IMR-90 (cell line): ENCODE measurements at regions not wholly inside any gene's neighbourhood (a gene's known extent, or its start where the extent isn't known, plus 50 kb on each side); places are given as distances from the start of the nearest gene placed in this dataset.

Experiments
- ATAC-seq: fragments of 200-7000 bp; cut with Tn5 transposase; 2 replicates; pipeline ENCODE4 v1.9.1; 2020; ENCODE audit warnings: low read depth, mild to moderate bottlenecking, moderate library complexity
- BruUV-seq: library from RNA; stranded (reverse); fragments of 400-500 nt; replicated peaks from 2 replicates; lab custom pipeline; 2021; lab: Mats Ljungman, UMichigan
- CTCF ChIA-PET: fragments of 300-600 bp; formaldehyde crosslinking; extraction: SDS; loops from one replicate; lab custom pipeline; 2021; ENCODE audit warnings: antibody characterized with exemption; lab: Yijun Ruan, JAX
- POLR2A ChIA-PET: fragments of 300-600 bp; sonication (Branson Sonifier 250); formaldehyde crosslinking; loops from one replicate; lab custom pipeline; 2022; ENCODE audit warnings: antibody characterized with exemption; ENCODE audit not compliant: unreplicated experiment; lab: Charles Lee
- DNase-seq: peaks from one replicate; pipeline ENCODE4 v3.0.0; 2013
- H2AFZ ChIP-seq: replicated peaks from 2 replicates; pipeline ENCODE3; 2013; ENCODE audit warnings: low read length, mild to moderate bottlenecking; ENCODE audit not compliant: poor library complexity
- H2AK5ac ChIP-seq: 2 replicates; pipeline ENCODE4 v1.6.1; 2013; ENCODE audit warnings: low read depth, low read length, inconsistent platforms
- H2AK9ac ChIP-seq: replicated peaks from 2 replicates; pipeline ENCODE3; 2013; ENCODE audit warnings: mild to moderate bottlenecking, low read depth, low read length, moderate library complexity; ENCODE audit not compliant: poor library complexity
- H2BK120ac ChIP-seq: 2 replicates; pipeline ENCODE4 v1.6.1; 2013; ENCODE audit warnings: low read depth, low read length, inconsistent platforms
- H2BK15ac ChIP-seq: 3 replicates; pipeline ENCODE4 v1.6.1; 2013; ENCODE audit warnings: low read depth, low read length, inconsistent platforms
- H2BK20ac ChIP-seq: 2 replicates; pipeline ENCODE4 v1.6.1; 2013; ENCODE audit warnings: low read depth, mild to moderate bottlenecking, inconsistent platforms, low read length, moderate library complexity
- H2BK5ac ChIP-seq: 2 replicates; pipeline ENCODE4 v1.6.1; 2013; ENCODE audit warnings: mild to moderate bottlenecking, low read depth, low read length, inconsistent platforms; ENCODE audit not compliant: poor library complexity, severe bottlenecking
- H3K14ac ChIP-seq: replicated peaks from 2 replicates; pipeline ENCODE4 v1.6.1; 2013; ENCODE audit warnings: low read depth, low read length, inconsistent platforms
- H3K18ac ChIP-seq: 2 replicates; pipeline ENCODE4 v1.6.1; 2013; ENCODE audit warnings: low read depth, low read length, control low read depth
- H3K23ac ChIP-seq: 2 replicates; pipeline ENCODE4 v1.6.1; 2013; ENCODE audit warnings: low read depth, low read length, inconsistent platforms
- H3K27ac ChIP-seq: 2 replicates; pipeline ENCODE4 v1.5.1; 2013; ENCODE audit warnings: mild to moderate bottlenecking, control low read depth, low read length; ENCODE audit not compliant: insufficient read depth
- H3K27me3 ChIP-seq: 2 replicates; pipeline ENCODE4 v1.6.1; 2013; ENCODE audit warnings: low read length; ENCODE audit not compliant: control insufficient read depth, insufficient read depth
- H3K36me3 ChIP-seq: 2 replicates; pipeline ENCODE4 v1.6.1; 2013; ENCODE audit warnings: low read length, mixed read lengths; ENCODE audit not compliant: control insufficient read depth, insufficient read depth
- H3K4ac ChIP-seq: 2 replicates; pipeline ENCODE4 v1.6.1; 2013; ENCODE audit warnings: low read depth, low read length, inconsistent platforms
- H3K4me1 ChIP-seq: 2 replicates; pipeline ENCODE4 v1.6.1; 2013; ENCODE audit warnings: low read length, mixed read lengths; ENCODE audit not compliant: control insufficient read depth, insufficient read depth
- H3K4me2 ChIP-seq: 2 replicates; pipeline ENCODE4 v1.6.1; 2013; ENCODE audit warnings: low read depth, mild to moderate bottlenecking, control low read depth, low read length, moderate library complexity
- H3K4me3 ChIP-seq: 2 replicates; pipeline ENCODE4 v1.5.1; 2013; ENCODE audit warnings: low read depth, mild to moderate bottlenecking, control low read depth, low read length, moderate library complexity; ENCODE audit not compliant: insufficient read depth
- H3K56ac ChIP-seq: 2 replicates; pipeline ENCODE4 v1.6.1; 2013; ENCODE audit warnings: low read length, inconsistent platforms; ENCODE audit not compliant: insufficient read depth; ENCODE audit errors: extremely low read depth
- H3K79me1 ChIP-seq, 2 experiments: 2 replicates each; pipeline ENCODE4 v1.6.1; 2013; ENCODE audit warnings: low read length in 2 of 2, inconsistent platforms in 1 of 2, low read depth in 1 of 2
- H3K9ac ChIP-seq: 2 replicates; pipeline ENCODE4 v1.6.1; 2013; ENCODE audit warnings: low read depth, low read length, control low read depth
- H3K9me1 ChIP-seq: 2 replicates; pipeline ENCODE4 v1.6.1; 2013; ENCODE audit warnings: low read length, inconsistent platforms; ENCODE audit not compliant: insufficient read depth
- H3K9me3 ChIP-seq: 2 replicates; pipeline ENCODE4 v1.6.1; 2013; ENCODE audit warnings: low read length; ENCODE audit not compliant: control insufficient read depth, insufficient read depth
- H4K20me1 ChIP-seq: 2 replicates; pipeline ENCODE4 v1.6.1; 2013; ENCODE audit warnings: low read length, inconsistent platforms; ENCODE audit not compliant: insufficient read depth
- H4K5ac ChIP-seq: 2 replicates; pipeline ENCODE4 v1.6.1; 2013; ENCODE audit warnings: mild to moderate bottlenecking, low read depth, low read length, control low read depth
- H4K8ac ChIP-seq, 2 experiments: 2 replicates each; pipeline ENCODE4 v1.6.1; 2013; ENCODE audit warnings: low read depth in 2 of 2, low read length in 2 of 2, control low read depth in 1 of 2, inconsistent platforms in 1 of 2
- H4K91ac ChIP-seq: 2 replicates; pipeline ENCODE4 v1.6.1; 2013; ENCODE audit warnings: low read depth, low read length, inconsistent platforms; ENCODE audit not compliant: insufficient read depth
- BHLHE40 ChIP-seq: fragments of 150-350 bp; IDR thresholded peaks from 2 replicates; pipeline ENCODE4 v1.6.1; 2016; ENCODE audit warnings: mild to moderate bottlenecking, low read depth, low read length
- CEBPB ChIP-seq: IDR thresholded peaks from 2 replicates; pipeline ENCODE4 v1.6.1; 2012; ENCODE audit warnings: low read depth, low read length, improper control_type of control experiment
- FOS ChIP-seq: fragments of 150-350 bp; IDR thresholded peaks from 2 replicates; pipeline ENCODE4 v1.6.1; 2016; ENCODE audit warnings: low read depth, low read length
- MXI1 ChIP-seq: IDR thresholded peaks from 2 replicates; pipeline ENCODE4 v1.6.1; 2012; ENCODE audit warnings: low read depth, mild to moderate bottlenecking, low read length, moderate library complexity, borderline replicate concordance
- RAD21 ChIP-seq: IDR thresholded peaks from 2 replicates; pipeline ENCODE4 v1.6.1; 2012; ENCODE audit warnings: low read length, improper control_type of control experiment
- RCOR1 ChIP-seq: IDR thresholded peaks from 2 replicates; pipeline ENCODE4 v1.6.1; 2012; ENCODE audit warnings: mild to moderate bottlenecking, low read length, improper control_type of control experiment; ENCODE audit not compliant: insufficient replicate concordance
- RFX5 ChIP-seq: IDR thresholded peaks from 2 replicates; pipeline ENCODE4 v1.8.0; 2012; ENCODE audit warnings: low read depth, mild to moderate bottlenecking, low read length, moderate library complexity
- SMC3 ChIP-seq: fragments of 150-350 bp; IDR thresholded peaks from 2 replicates; pipeline ENCODE4 v1.6.1; 2016; ENCODE audit warnings: low read depth, mild to moderate bottlenecking, antibody characterized with exemption, low read length, moderate library complexity
- WGBS, 2 experiments: methylation state at CpG; one replicate each; pipeline versions ENCODE4 v1.1.5 to v1.1.7; 2013; ENCODE audit warnings: missing lambda C conversion rate in 2 of 2; ENCODE audit not compliant: insufficient read length in 1 of 2; ENCODE audit errors: extremely low coverage in 2 of 2; 5-methylcytosine and 5-hydroxymethylcytosine counted together
- dilution Hi-C: fragments of 300-500 bp; cut with HindIII; formaldehyde crosslinking; loops from one replicate; pipeline ENCODE4 v1.14.3; 2018; ENCODE audit warnings: low sequenced_read_pairs; ENCODE audit not compliant: unreplicated experiment
- in situ Hi-C: fragments of 300-500 bp; cut with MboI; formaldehyde crosslinking; loops from 3 replicates; pipeline ENCODE4 v1.14.3; 2019; ENCODE audit warnings: low sequenced_read_pairs, inconsistent platforms, mixed read lengths
- intact Hi-C: fragments of 100-400 bp; cut with micrococcal nuclease; formaldehyde crosslinking; loops from 2 replicates; pipeline ENCODE4 v1.10.0; 2022
- TF ChIP-seq, protein P1 (sequence below): fragments of 150-350 bp; IDR thresholded peaks from 2 replicates; pipeline ENCODE4 v1.6.1; 2016; ENCODE audit warnings: low read depth, mild to moderate bottlenecking, low read length, moderate library complexity, borderline replicate concordance
- TF ChIP-seq, protein P2 (sequence below): conservative IDR thresholded peaks from 2 replicates; pipeline ENCODE4 v1.5.1; 2012; ENCODE audit warnings: mild to moderate bottlenecking, low read depth, low read length, improper control_type of control experiment

DNA sequence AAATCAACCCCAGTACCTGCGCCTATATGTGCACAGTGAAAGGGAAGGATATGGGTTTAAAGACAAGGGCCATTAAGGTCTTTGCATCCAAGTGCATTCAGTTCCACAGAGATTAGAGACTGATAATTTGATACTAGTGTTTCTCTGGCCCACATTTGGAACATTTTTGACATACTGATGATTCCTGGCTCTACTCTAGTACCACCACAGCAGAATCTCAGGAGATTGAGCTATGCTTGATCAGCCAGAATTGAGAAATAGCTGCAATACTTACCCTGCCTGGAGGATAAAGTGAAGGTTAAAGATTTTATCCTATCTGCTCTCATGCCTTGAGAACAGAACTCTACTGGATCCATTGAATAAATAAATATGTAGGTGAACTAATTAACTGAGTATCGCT is 1267.8 kb downstream of the SUCLG1 start:
- no peak overlapping the region for H3K4me2 ChIP-seq
- H3K9me3 ChIP-seq: no peaks in the 10 kb centered on the region
- no peak overlapping the region for H2AK9ac ChIP-seq
- intact Hi-C loops: no loop called here
- no peak overlapping the region for H3K4me3 ChIP-seq
- no peak overlapping the region for H3K18ac ChIP-seq
- no peak overlapping the region for H4K8ac ChIP-seq
- H3K4me1 ChIP-seq: no peaks in the 10 kb centered on the region
- no peak overlapping the region for H3K23ac ChIP-seq
- in situ Hi-C loops: no loop called here
- H2AFZ ChIP-seq: no peak overlapping the region
- H3K79me1 ChIP-seq: no peaks in the 10 kb centered on the region
- TF ChIP-seq CEBPB (no peak), MXI1 (no peak), RCOR1 (no peak), FOS (no peak), SMC3 (no peak), RFX5 (no peak), BHLHE40 (no peak), RAD21 (no peak)
- TF ChIP-seq, protein P1, sequence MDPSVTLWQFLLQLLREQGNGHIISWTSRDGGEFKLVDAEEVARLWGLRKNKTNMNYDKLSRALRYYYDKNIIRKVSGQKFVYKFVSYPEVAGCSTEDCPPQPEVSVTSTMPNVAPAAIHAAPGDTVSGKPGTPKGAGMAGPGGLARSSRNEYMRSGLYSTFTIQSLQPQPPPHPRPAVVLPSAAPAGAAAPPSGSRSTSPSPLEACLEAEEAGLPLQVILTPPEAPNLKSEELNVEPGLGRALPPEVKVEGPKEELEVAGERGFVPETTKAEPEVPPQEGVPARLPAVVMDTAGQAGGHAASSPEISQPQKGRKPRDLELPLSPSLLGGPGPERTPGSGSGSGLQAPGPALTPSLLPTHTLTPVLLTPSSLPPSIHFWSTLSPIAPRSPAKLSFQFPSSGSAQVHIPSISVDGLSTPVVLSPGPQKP: no peak
- TF ChIP-seq, protein P2, sequence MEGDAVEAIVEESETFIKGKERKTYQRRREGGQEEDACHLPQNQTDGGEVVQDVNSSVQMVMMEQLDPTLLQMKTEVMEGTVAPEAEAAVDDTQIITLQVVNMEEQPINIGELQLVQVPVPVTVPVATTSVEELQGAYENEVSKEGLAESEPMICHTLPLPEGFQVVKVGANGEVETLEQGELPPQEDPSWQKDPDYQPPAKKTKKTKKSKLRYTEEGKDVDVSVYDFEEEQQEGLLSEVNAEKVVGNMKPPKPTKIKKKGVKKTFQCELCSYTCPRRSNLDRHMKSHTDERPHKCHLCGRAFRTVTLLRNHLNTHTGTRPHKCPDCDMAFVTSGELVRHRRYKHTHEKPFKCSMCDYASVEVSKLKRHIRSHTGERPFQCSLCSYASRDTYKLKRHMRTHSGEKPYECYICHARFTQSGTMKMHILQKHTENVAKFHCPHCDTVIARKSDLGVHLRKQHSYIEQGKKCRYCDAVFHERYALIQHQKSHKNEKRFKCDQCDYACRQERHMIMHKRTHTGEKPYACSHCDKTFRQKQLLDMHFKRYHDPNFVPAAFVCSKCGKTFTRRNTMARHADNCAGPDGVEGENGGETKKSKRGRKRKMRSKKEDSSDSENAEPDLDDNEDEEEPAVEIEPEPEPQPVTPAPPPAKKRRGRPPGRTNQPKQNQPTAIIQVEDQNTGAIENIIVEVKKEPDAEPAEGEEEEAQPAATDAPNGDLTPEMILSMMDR: no peak
- H3K27ac ChIP-seq: no peak overlapping the region
- H4K5ac ChIP-seq: no peak overlapping the region
- no TSS peak for BruUV-seq
- dilution Hi-C loops: no loop called here
- H2BK120ac ChIP-seq: no peak overlapping the region
- H4K20me1 ChIP-seq: no peaks in the 10 kb centered on the region
- no peak overlapping the region for H3K4ac ChIP-seq
- no peak overlapping the region for H2BK5ac ChIP-seq
- no peak overlapping the region for H3K56ac ChIP-seq
- ATAC-seq: no peak
- no peak overlapping the region for H2BK15ac ChIP-seq
- ChIA-PET POLR2A (no interaction called here), CTCF (no interaction called here)
- WGBS, 2 experiments: no CpG with 5 or more reads among the region's 2 CpGs
- H3K14ac ChIP-seq: no peak overlapping the region
- no peak overlapping the region for H2AK5ac ChIP-seq
- no peak overlapping the region for H4K91ac ChIP-seq
- no peaks in the 10 kb centered on the region for H3K36me3 ChIP-seq
- no peak overlapping the region for H3K9ac ChIP-seq
- H2BK20ac ChIP-seq: no peak overlapping the region
- DNase-seq: no peak
- no peaks in the 10 kb centered on the region for H3K9me1 ChIP-seq
- no peaks in the 10 kb centered on the region for H3K27me3 ChIP-seq
